Gastrocnemius medialis (tissue), 4 donors: ENCODE measurements at regions not wholly inside any gene's neighbourhood (a gene's known extent, or its start where the extent isn't known, plus 50 kb on each side); places are given as distances from the start of the nearest gene placed in this dataset.

ENCODE experiments used
- CTCF ChIP-seq, 5 experiments: fragments of 450-650 bp in 3 of 5; fragments of 200-600 bp in 2 of 5; sonication (generic) in 2 of 5; IDR thresholded peaks in 4 of 5; conservative IDR thresholded peaks in 1 of 5; 1 replicate in 4 of 5; 2 replicates in 1 of 5; pipeline ENCODE4 v1.5.1; 2016 to 2019; ENCODE audit warnings: antibody characterized with exemption in 5 of 5, mild to moderate bottlenecking in 3 of 5, moderate library complexity in 3 of 5
- POLR2A ChIP-seq, 2 donors: fragments of 450-650 bp; IDR thresholded peaks; one replicate each; pipeline ENCODE4 v1.6.1; 2017; ENCODE audit warnings: antibody characterized with exemption in 2 of 2, mild to moderate bottlenecking in 2 of 2, moderate library complexity in 2 of 2

GRCh38 chr3:159798951-159799350 is 189.7 kb upstream of the IL12A start:
- TF ChIP-seq CTCF (IDR thresholded peaks at IDR 0.05 in 4 of 5, conservative IDR thresholded peaks at IDR 0.05 in 1 of 5) (no peak), POLR2A (IDR thresholded peaks at IDR 0.05) (no peak)
